ENCODE measurements at regions not wholly inside any gene's neighbourhood (a gene's known extent, or its start where the extent isn't known, plus 50 kb on each side); places are given as distances from the start of the nearest gene placed in this dataset.

- Histone ChIP-seq H3K27me3 (ENCODE audit: control insufficient read depth in 2 of 2, insufficient read depth in 2 of 2, low read length in 2 of 2) (no peaks in the 10 kb centered on the region), H3K4me3 (ENCODE audit: low read length) (no peak overlapping the region), H3K4me1 (ENCODE audit: control insufficient read depth in 2 of 2, insufficient read depth in 2 of 2, low read length in 2 of 2) (no peaks in the 10 kb centered on the region), H3K9me3 (ENCODE audit: control insufficient read depth in 2 of 3, low read length in 3 of 3) (no peaks in the 10 kb centered on the region), H3K27ac (ENCODE audit: low read depth, low read length) (no peak overlapping the region), H3K36me3 (ENCODE audit: control insufficient read depth in 2 of 3, insufficient read depth in 3 of 3, low read length in 3 of 3) (no peaks in the 10 kb centered on the region)
- intact Hi-C loops (cut with micrococcal nuclease) = no loop called here
- H3K4me3 Mint-ChIP-seq = no peak overlapping the region
- POLR2A ChIA-PET = no interaction called here
- H3K27me3 Mint-ChIP-seq = no peaks in the 10 kb centered on the region
- DNase-seq (no peak), ATAC-seq (no peak)
- no peak overlapping the region for H3K27ac Mint-ChIP-seq
- peaks cover 0 to 5% (median 2%) of the 10 kb centered on the region in 11 donors for H3K9me3 Mint-ChIP-seq
- H3K36me3 Mint-ChIP-seq = no peaks in the 10 kb centered on the region
- no peaks in the 10 kb centered on the region for H3K4me1 Mint-ChIP-seq
- CTCF ChIA-PET = no interaction called here
Measured at GRCh38 chr13:103639326-103639725, 573.1 kb upstream of the SLC10A2 start.

- no peak overlapping the region for H3K27ac Mint-ChIP-seq
- intact Hi-C loops (cut with micrococcal nuclease) = no loop called here
- peaks cover 0 to 5% (median 2%) of the 10 kb centered on the region in 11 donors for H3K9me3 Mint-ChIP-seq
- no peak for ATAC-seq
- H3K27ac ChIP-seq (ENCODE audit: low read depth, low read length) = no peak overlapping the region
- no peaks in the 10 kb centered on the region for H3K36me3 Mint-ChIP-seq
- H3K4me1 ChIP-seq (ENCODE audit: control insufficient read depth in 2 of 2, insufficient read depth in 2 of 2, low read length in 2 of 2) = no peaks in the 10 kb centered on the region
- H3K4me1 Mint-ChIP-seq = no peaks in the 10 kb centered on the region
- CTCF ChIA-PET = no interaction called here
- POLR2A ChIA-PET = no interaction called here
- no peak for DNase-seq
- H3K27me3 ChIP-seq (ENCODE audit: control insufficient read depth in 2 of 2, insufficient read depth in 2 of 2, low read length in 2 of 2) = no peaks in the 10 kb centered on the region
- no peaks in the 10 kb centered on the region for H3K9me3 ChIP-seq (ENCODE audit: control insufficient read depth in 2 of 3, low read length in 3 of 3)
- no peaks in the 10 kb centered on the region for H3K27me3 Mint-ChIP-seq
- H3K4me3 ChIP-seq (ENCODE audit: low read length) = no peak overlapping the region
- no peaks in the 10 kb centered on the region for H3K36me3 ChIP-seq (ENCODE audit: control insufficient read depth in 2 of 3, insufficient read depth in 3 of 3, low read length in 3 of 3)
- no peak overlapping the region for H3K4me3 Mint-ChIP-seq
Measured at GRCh38 chr13:103638706-103639105, 572.5 kb upstream of the SLC10A2 start.

GRCh38 chr13:103634066-103634465, 567.8 kb upstream of the SLC10A2 start:
- Mint-ChIP-seq H3K27me3 (no peaks in the 10 kb centered on the region), H3K36me3 (no peaks in the 10 kb centered on the region), H3K4me3 (no peak overlapping the region), H3K4me1 (no peaks in the 10 kb centered on the region), H3K27ac (no peak overlapping the region), H3K9me3 (peaks cover 0 to 5% (median 0%) of the 10 kb centered on the region in 11 donors)
- Histone ChIP-seq H3K27ac (ENCODE audit: low read depth, low read length) (no peak overlapping the region), H3K36me3 (ENCODE audit: control insufficient read depth in 2 of 3, insufficient read depth in 3 of 3, low read length in 3 of 3) (no peaks in the 10 kb centered on the region), H3K4me1 (ENCODE audit: control insufficient read depth in 2 of 2, insufficient read depth in 2 of 2, low read length in 2 of 2) (no peaks in the 10 kb centered on the region), H3K27me3 (ENCODE audit: control insufficient read depth in 2 of 2, insufficient read depth in 2 of 2, low read length in 2 of 2) (no peaks in the 10 kb centered on the region), H3K4me3 (ENCODE audit: low read length) (no peak overlapping the region), H3K9me3 (ENCODE audit: control insufficient read depth in 2 of 3, low read length in 3 of 3) (no peaks in the 10 kb centered on the region)
- DNase-seq = no peak
- ChIA-PET POLR2A (no interaction called here), CTCF (no interaction called here)
- intact Hi-C loops (cut with micrococcal nuclease) = no loop called here
- ATAC-seq = no peak

- no peak overlapping the region for H3K27ac Mint-ChIP-seq
- no peaks in the 10 kb centered on the region for H3K9me3 ChIP-seq (ENCODE audit: control insufficient read depth in 2 of 3, low read length in 3 of 3)
- CTCF ChIA-PET = no interaction called here
Measured at GRCh38 chr13:103625194-103625593, 559.0 kb upstream of the SLC10A2 start.

GRCh38 chr13:103618151-103618550, 551.9 kb upstream of the SLC10A2 start:
- CTCF ChIA-PET = no interaction called here
- Histone ChIP-seq H3K27me3 (ENCODE audit: control insufficient read depth in 2 of 2, insufficient read depth in 2 of 2, low read length in 2 of 2) (no peaks in the 10 kb centered on the region), H3K36me3 (ENCODE audit: control insufficient read depth in 2 of 3, insufficient read depth in 3 of 3, low read length in 3 of 3) (no peaks in the 10 kb centered on the region), H3K4me3 (ENCODE audit: low read length) (no peak overlapping the region), H3K4me1 (ENCODE audit: control insufficient read depth in 2 of 2, insufficient read depth in 2 of 2, low read length in 2 of 2) (no peaks in the 10 kb centered on the region), H3K27ac (ENCODE audit: low read depth, low read length) (no peak overlapping the region), H3K9me3 (ENCODE audit: control insufficient read depth in 2 of 3, low read length in 3 of 3) (no peaks in the 10 kb centered on the region)
- no peaks in the 10 kb centered on the region for H3K36me3 Mint-ChIP-seq
- no peaks in the 10 kb centered on the region for H3K27me3 Mint-ChIP-seq
- POLR2A ChIA-PET = no interaction called here
- no peak overlapping the region for H3K27ac Mint-ChIP-seq
- intact Hi-C loops (cut with micrococcal nuclease) = no loop called here
- H3K4me1 Mint-ChIP-seq = no peaks in the 10 kb centered on the region
- no peak overlapping the region for H3K4me3 Mint-ChIP-seq
- DNase-seq = no peak
- H3K9me3 Mint-ChIP-seq = peaks cover 0 to 10% (median 0%) of the 10 kb centered on the region in 11 donors
- no peak for ATAC-seq

More at GRCh38 chr13:103625194-103625593, 559.0 kb upstream of the SLC10A2 start:
- Histone ChIP-seq H3K27ac (ENCODE audit: low read depth, low read length) (no peak overlapping the region), H3K36me3 (ENCODE audit: control insufficient read depth in 2 of 3, insufficient read depth in 3 of 3, low read length in 3 of 3) (no peaks in the 10 kb centered on the region), H3K4me1 (ENCODE audit: control insufficient read depth in 2 of 2, insufficient read depth in 2 of 2, low read length in 2 of 2) (no peaks in the 10 kb centered on the region), H3K4me3 (ENCODE audit: low read length) (no peak overlapping the region), H3K27me3 (ENCODE audit: control insufficient read depth in 2 of 2, insufficient read depth in 2 of 2, low read length in 2 of 2) (no peaks in the 10 kb centered on the region)
- Mint-ChIP-seq H3K4me1 (no peaks in the 10 kb centered on the region), H3K36me3 (no peaks in the 10 kb centered on the region), H3K4me3 (no peak overlapping the region), H3K9me3 (peaks cover 0 to 11% (median 0%) of the 10 kb centered on the region in 11 donors), H3K27me3 (no peaks in the 10 kb centered on the region)
- ATAC-seq (no peak), DNase-seq (no peak)
- intact Hi-C loops (cut with micrococcal nuclease) = no loop called here
- POLR2A ChIA-PET = no interaction called here

GRCh38 chr13:103615771-103616170, 549.6 kb upstream of the SLC10A2 start:
- ATAC-seq (no peak), DNase-seq (no peak)
- CTCF ChIA-PET = no interaction called here
- Histone ChIP-seq H3K27ac (ENCODE audit: low read depth, low read length) (no peak overlapping the region), H3K4me1 (ENCODE audit: control insufficient read depth in 2 of 2, insufficient read depth in 2 of 2, low read length in 2 of 2) (no peaks in the 10 kb centered on the region), H3K4me3 (ENCODE audit: low read length) (no peak overlapping the region), H3K36me3 (ENCODE audit: control insufficient read depth in 2 of 3, insufficient read depth in 3 of 3, low read length in 3 of 3) (no peaks in the 10 kb centered on the region), H3K27me3 (ENCODE audit: control insufficient read depth in 2 of 2, insufficient read depth in 2 of 2, low read length in 2 of 2) (no peaks in the 10 kb centered on the region), H3K9me3 (ENCODE audit: control insufficient read depth in 2 of 3, low read length in 3 of 3) (no peaks in the 10 kb centered on the region)
- Mint-ChIP-seq H3K27me3 (no peaks in the 10 kb centered on the region), H3K9me3 (peaks cover 0 to 13% (median 0%) of the 10 kb centered on the region in 11 donors), H3K36me3 (no peaks in the 10 kb centered on the region), H3K27ac (no peak overlapping the region), H3K4me3 (no peak overlapping the region), H3K4me1 (no peaks in the 10 kb centered on the region)
- POLR2A ChIA-PET = no interaction called here
- intact Hi-C loops (cut with micrococcal nuclease) = no loop called here

- no peaks in the 10 kb centered on the region for H3K36me3 ChIP-seq (ENCODE audit: control insufficient read depth in 2 of 3, insufficient read depth in 3 of 3, low read length in 3 of 3)
- H3K27me3 ChIP-seq (ENCODE audit: control insufficient read depth in 2 of 2, insufficient read depth in 2 of 2, low read length in 2 of 2) = no peaks in the 10 kb centered on the region
- no peaks in the 10 kb centered on the region for H3K9me3 ChIP-seq (ENCODE audit: control insufficient read depth in 2 of 3, low read length in 3 of 3)
- peaks cover 0 to 17% (median 2%) of the 10 kb centered on the region in 11 donors for H3K9me3 Mint-ChIP-seq
- no peak for ATAC-seq
- H3K4me3 Mint-ChIP-seq = no peak overlapping the region
- no peaks in the 10 kb centered on the region for H3K36me3 Mint-ChIP-seq
- H3K4me1 ChIP-seq (ENCODE audit: control insufficient read depth in 2 of 2, insufficient read depth in 2 of 2, low read length in 2 of 2) = no peaks in the 10 kb centered on the region
- no peak overlapping the region for H3K4me3 ChIP-seq (ENCODE audit: low read length)
- no peaks in the 10 kb centered on the region for H3K4me1 Mint-ChIP-seq
- H3K27ac ChIP-seq (ENCODE audit: low read depth, low read length) = no peak overlapping the region
- ChIA-PET POLR2A (interaction anchor here (0.6 kb wide), 1 partner anchor 1753 kb away, joined by 3 read pairs; no protein-coding TSS in a partner anchor), CTCF (no interaction called here)
- no peaks in the 10 kb centered on the region for H3K27me3 Mint-ChIP-seq
- no peak overlapping the region for H3K27ac Mint-ChIP-seq
- DNase-seq = no peak
- intact Hi-C loops (cut with micrococcal nuclease) = no loop called here
Measured at GRCh38 chr13:103614761-103615160, 548.5 kb upstream of the SLC10A2 start.
